Upper lobe of right lung (tissue), 1 donor: ENCODE measurements at regions not wholly inside any gene's neighbourhood (a gene's known extent, or its start where the extent isn't known, plus 50 kb on each side); places are given as distances from the start of the nearest gene placed in this dataset.

Experiments used
- ATAC-seq: fragments of 200-7000 bp; cut with Tn5 transposase; one replicate; pipeline ENCODE4 v1.9.1; 2020; ENCODE audit warnings: mild to moderate bottlenecking, moderate library complexity
- DNase-seq: peaks from one replicate; pipeline ENCODE4 v3.0.0-alpha.2; 2020
- H3K27ac ChIP-seq: fragments of 200-600 bp; one replicate; pipeline ENCODE4 v1.8.0; 2022
- H3K27me3 ChIP-seq: fragments of 200-600 bp; one replicate; pipeline ENCODE4 v1.8.0; 2022; ENCODE audit warnings: mild to moderate bottlenecking
- H3K36me3 ChIP-seq: fragments of 200-600 bp; one replicate; pipeline ENCODE4 v1.8.0; 2022
- H3K4me1 ChIP-seq: fragments of 200-600 bp; one replicate; pipeline ENCODE4 v1.8.0; 2022
- H3K4me3 ChIP-seq: fragments of 200-600 bp; one replicate; pipeline ENCODE4 v1.8.0; 2022; ENCODE audit warnings: mild to moderate bottlenecking
- H3K9me3 ChIP-seq: fragments of 200-600 bp; one replicate; pipeline ENCODE4 v1.8.0; 2022
- intact Hi-C: fragments of 100-400 bp; cut with DNase I; formaldehyde crosslinking; loops from one replicate; pipeline ENCODE4 v1.11.0; 2022
- TF ChIP-seq, protein P1 (sequence below): fragments of 200-600 bp; IDR thresholded peaks from one replicate; pipeline ENCODE4 v1.8.0; 2022; ENCODE audit warnings: antibody characterized with exemption
- donor health status: DM: no; HTN: yes; CAD: no; lungs with severe emphysema.

- ATAC-seq (no peak), DNase-seq (no peak)
- Histone ChIP-seq H3K4me3 (no peak overlapping the region), H3K9me3 (no peaks in the 10 kb centered on the region), H3K27ac (no peak overlapping the region), H3K4me1 (peaks cover 9% of the 10 kb centered on the region), H3K27me3 (no peaks in the 10 kb centered on the region), H3K36me3 (no peaks in the 10 kb centered on the region)
- TF ChIP-seq, protein P1, sequence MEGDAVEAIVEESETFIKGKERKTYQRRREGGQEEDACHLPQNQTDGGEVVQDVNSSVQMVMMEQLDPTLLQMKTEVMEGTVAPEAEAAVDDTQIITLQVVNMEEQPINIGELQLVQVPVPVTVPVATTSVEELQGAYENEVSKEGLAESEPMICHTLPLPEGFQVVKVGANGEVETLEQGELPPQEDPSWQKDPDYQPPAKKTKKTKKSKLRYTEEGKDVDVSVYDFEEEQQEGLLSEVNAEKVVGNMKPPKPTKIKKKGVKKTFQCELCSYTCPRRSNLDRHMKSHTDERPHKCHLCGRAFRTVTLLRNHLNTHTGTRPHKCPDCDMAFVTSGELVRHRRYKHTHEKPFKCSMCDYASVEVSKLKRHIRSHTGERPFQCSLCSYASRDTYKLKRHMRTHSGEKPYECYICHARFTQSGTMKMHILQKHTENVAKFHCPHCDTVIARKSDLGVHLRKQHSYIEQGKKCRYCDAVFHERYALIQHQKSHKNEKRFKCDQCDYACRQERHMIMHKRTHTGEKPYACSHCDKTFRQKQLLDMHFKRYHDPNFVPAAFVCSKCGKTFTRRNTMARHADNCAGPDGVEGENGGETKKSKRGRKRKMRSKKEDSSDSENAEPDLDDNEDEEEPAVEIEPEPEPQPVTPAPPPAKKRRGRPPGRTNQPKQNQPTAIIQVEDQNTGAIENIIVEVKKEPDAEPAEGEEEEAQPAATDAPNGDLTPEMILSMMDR: no peak
- intact Hi-C loops: no loop called here
Measured at GRCh38 chr10:78260680-78261079, 227.0 kb downstream of the RPS24 start.

DNA sequence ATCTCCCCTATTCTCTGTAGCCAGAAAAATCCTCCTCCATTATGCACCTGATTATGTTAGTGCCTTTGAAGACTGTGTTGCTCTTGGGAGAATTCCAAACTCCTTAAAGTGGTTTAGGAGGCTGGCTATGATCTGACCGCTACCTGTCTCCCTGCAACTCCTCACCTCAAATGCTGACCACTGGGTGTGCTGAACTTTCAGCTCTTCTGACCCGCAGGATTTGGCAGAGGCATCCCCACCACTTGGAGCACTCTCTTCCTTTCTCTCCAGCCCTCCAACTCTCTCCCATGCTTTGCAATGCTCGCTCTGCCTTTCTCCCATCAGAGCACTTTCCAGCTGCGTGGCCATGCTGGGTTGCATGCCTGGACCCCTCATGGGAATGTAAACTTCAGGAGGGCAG, 227.6 kb downstream of the RPS24 start:
- intact Hi-C loops: no loop called here
- TF ChIP-seq, protein P1: no peak
- Histone ChIP-seq H3K4me3 (no peak overlapping the region), H3K36me3 (no peaks in the 10 kb centered on the region), H3K9me3 (no peaks in the 10 kb centered on the region), H3K27ac (no peak overlapping the region), H3K4me1 (peaks cover 4% of the 10 kb centered on the region), H3K27me3 (no peaks in the 10 kb centered on the region)
- DNase-seq (no peak), ATAC-seq (no peak)

- Histone ChIP-seq H3K4me1 (no peaks in the 10 kb centered on the region), H3K27me3 (no peaks in the 10 kb centered on the region), H3K27ac (no peak overlapping the region), H3K36me3 (no peaks in the 10 kb centered on the region), H3K9me3 (no peaks in the 10 kb centered on the region), H3K4me3 (no peak overlapping the region)
- TF ChIP-seq, protein P1: no peak
- intact Hi-C loops: no loop called here
- ATAC-seq (no peak), DNase-seq (no peak)
Measured at GRCh38 chr10:78262860-78263259, 229.2 kb downstream of the RPS24 start.

DNA sequence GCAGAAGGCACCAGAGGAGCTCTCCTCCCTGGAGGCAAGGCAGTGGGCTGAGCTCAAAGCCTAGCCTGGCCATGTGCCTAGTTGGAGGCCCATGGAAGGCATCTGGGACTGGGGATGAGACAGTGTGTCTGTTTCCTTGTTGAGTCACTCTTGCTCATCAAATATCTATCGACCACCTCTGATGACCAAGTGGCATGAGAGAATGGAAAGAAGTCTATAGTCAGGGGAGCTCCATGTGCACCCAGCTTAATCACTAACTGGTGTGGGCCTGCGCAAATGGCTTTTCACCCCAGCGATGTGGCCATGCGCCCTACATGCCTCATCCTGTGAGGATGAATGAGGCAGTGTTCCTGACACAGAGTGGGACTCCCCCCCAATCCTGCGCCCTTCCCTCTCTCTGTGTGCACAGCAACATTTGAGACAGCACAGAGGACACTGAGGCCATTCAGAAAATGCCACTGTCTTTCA, 229.9 kb downstream of the RPS24 start:
- H3K4me3 ChIP-seq: no peak overlapping the region
- no peaks in the 10 kb centered on the region for H3K4me1 ChIP-seq
- H3K27me3 ChIP-seq: no peaks in the 10 kb centered on the region
- H3K9me3 ChIP-seq: no peaks in the 10 kb centered on the region
- H3K27ac ChIP-seq: no peak overlapping the region
- ATAC-seq (no peak), DNase-seq (peak; percentile 41)
- intact Hi-C loops: no loop called here
- TF ChIP-seq, protein P1: no peak
- H3K36me3 ChIP-seq: no peaks in the 10 kb centered on the region

DNA sequence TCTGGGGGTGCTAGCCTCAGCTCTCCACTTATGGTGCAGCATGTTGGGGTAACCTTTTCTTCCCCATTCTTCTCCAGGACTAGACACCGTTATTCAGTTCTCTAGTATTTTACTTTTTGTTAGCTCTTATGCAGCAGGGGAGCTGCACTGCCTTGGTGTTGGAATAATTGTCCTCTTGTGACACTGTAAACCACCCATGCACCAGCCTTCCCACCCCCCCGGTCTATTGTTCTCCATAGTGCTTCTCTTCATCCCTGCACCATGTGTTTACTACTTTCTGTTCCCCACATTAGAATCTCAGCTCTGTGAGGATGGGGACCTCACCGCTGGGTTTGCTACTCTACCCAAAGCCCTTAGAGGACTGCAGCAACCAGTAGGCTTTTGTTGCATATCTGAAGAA, 230.7 kb downstream of the RPS24 start:
- H3K36me3 ChIP-seq: no peaks in the 10 kb centered on the region
- H3K27me3 ChIP-seq: no peaks in the 10 kb centered on the region
- no peaks in the 10 kb centered on the region for H3K4me1 ChIP-seq
- TF ChIP-seq, protein P1: no peak
- no peak overlapping the region for H3K4me3 ChIP-seq
- intact Hi-C loops: no loop called here
- DNase-seq (no peak), ATAC-seq (no peak)
- H3K27ac ChIP-seq: no peak overlapping the region
- no peaks in the 10 kb centered on the region for H3K9me3 ChIP-seq
